Stromal cell of bone marrow (primary cell): ENCODE measurements at regions not wholly inside any gene's neighbourhood (a gene's known extent, or its start where the extent isn't known, plus 50 kb on each side); places are given as distances from the start of the nearest gene placed in this dataset.

ENCODE experiments used
- DNase-seq: peaks from one replicate; pipeline ENCODE4 v3.0.0-alpha.2; 2012; ENCODE audit warnings: low read depth

- DNase-seq: no peak
Measured at GRCh38 chr18:27473318-27473717, 288.2 kb upstream of the CHST9 start.

GRCh38 chr18:27467073-27467472 lies 282.0 kb upstream of the CHST9 start:
- DNase-seq: no peak

- DNase-seq: no peak
Measured at GRCh38 chr18:27461957-27462356, 276.8 kb upstream of the CHST9 start.

- no peak for DNase-seq
Measured at GRCh38 chr18:27449104-27449503, 264.0 kb upstream of the CHST9 start.

- no peak for DNase-seq
Measured at GRCh38 chr18:27447930-27448329, 262.8 kb upstream of the CHST9 start.

- no peak for DNase-seq
Measured at GRCh38 chr18:27447451-27447881, 262.4 kb upstream of the CHST9 start.

- no peak for DNase-seq
Measured at GRCh38 chr18:27430595-27430994, 245.5 kb upstream of the CHST9 start.

GRCh38 chr18:27428716-27429475 lies 243.8 kb upstream of the CHST9 start:
- no peak for DNase-seq

- DNase-seq: no peak
Measured at GRCh38 chr18:27428120-27428519, 243.0 kb upstream of the CHST9 start.

- no peak for DNase-seq
Measured at GRCh38 chr18:27423581-27423980, 238.5 kb upstream of the CHST9 start.

- DNase-seq: no peak
Measured at GRCh38 chr18:27419646-27420045, 234.5 kb upstream of the CHST9 start.

- no peak for DNase-seq
Measured at GRCh38 chr18:27415495-27415894, 230.4 kb upstream of the CHST9 start.

- no peak for DNase-seq
Measured at GRCh38 chr18:27414682-27415081, 229.6 kb upstream of the CHST9 start.

GRCh38 chr18:27413495-27414401 lies 228.6 kb upstream of the CHST9 start:
- peak; percentile 91 for DNase-seq

- no peak for DNase-seq
Measured at GRCh38 chr18:27412556-27412955, 227.4 kb upstream of the CHST9 start.

- DNase-seq: peak; percentile 11
Measured at GRCh38 chr18:27411911-27412310, 226.8 kb upstream of the CHST9 start.

- no peak for DNase-seq
Measured at GRCh38 chr18:27411013-27411412, 225.9 kb upstream of the CHST9 start.

GRCh38 chr18:27404855-27405254 lies 219.7 kb upstream of the CHST9 start:
- no peak for DNase-seq

GRCh38 chr18:27400001-27400400 lies 214.9 kb upstream of the CHST9 start:
- no peak for DNase-seq

GRCh38 chr18:27395752-27396151 lies 210.6 kb upstream of the CHST9 start:
- no peak for DNase-seq

GRCh38 chr18:27394687-27395086 lies 209.6 kb upstream of the CHST9 start:
- DNase-seq: no peak

- no peak for DNase-seq
Measured at GRCh38 chr18:27382567-27383216, 197.6 kb upstream of the CHST9 start.
